ENCODE measurements at regions not wholly inside any gene's neighbourhood (a gene's known extent, or its start where the extent isn't known, plus 50 kb on each side); places are given as distances from the start of the nearest gene placed in this dataset.

- TF ChIP-seq, protein P1, sequence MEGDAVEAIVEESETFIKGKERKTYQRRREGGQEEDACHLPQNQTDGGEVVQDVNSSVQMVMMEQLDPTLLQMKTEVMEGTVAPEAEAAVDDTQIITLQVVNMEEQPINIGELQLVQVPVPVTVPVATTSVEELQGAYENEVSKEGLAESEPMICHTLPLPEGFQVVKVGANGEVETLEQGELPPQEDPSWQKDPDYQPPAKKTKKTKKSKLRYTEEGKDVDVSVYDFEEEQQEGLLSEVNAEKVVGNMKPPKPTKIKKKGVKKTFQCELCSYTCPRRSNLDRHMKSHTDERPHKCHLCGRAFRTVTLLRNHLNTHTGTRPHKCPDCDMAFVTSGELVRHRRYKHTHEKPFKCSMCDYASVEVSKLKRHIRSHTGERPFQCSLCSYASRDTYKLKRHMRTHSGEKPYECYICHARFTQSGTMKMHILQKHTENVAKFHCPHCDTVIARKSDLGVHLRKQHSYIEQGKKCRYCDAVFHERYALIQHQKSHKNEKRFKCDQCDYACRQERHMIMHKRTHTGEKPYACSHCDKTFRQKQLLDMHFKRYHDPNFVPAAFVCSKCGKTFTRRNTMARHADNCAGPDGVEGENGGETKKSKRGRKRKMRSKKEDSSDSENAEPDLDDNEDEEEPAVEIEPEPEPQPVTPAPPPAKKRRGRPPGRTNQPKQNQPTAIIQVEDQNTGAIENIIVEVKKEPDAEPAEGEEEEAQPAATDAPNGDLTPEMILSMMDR (conservative IDR thresholded peaks at IDR 0.05 in 1 of 2, IDR thresholded peaks at IDR 0.05 in 1 of 2; ENCODE audit: low read depth in 1 of 2, low read length in 2 of 2): no peak
- no peak for TF ChIP-seq EZH2 (IDR thresholded peaks at IDR 0.05; ENCODE audit: low read length, missing control alignments)
These were observed 277.8 kb downstream of the POU4F1 start for GRCh38 chr13:78325585-78325984.

Data from fibroblast of lung (primary cell).